GM18858 (cell line): ENCODE measurements at regions not wholly inside any gene's neighbourhood (a gene's known extent, or its start where the extent isn't known, plus 50 kb on each side); places are given as distances from the start of the nearest gene placed in this dataset.

Experiments used
- ATAC-seq: cut with Tn5 transposase; IDR thresholded peaks from one replicate; pipeline ENCODE4 v1.9.1; 2021; ENCODE audit not compliant: unreplicated experiment

- no peak for ATAC-seq
These were observed 284.3 kb upstream of the SYT1 start for GRCh38 chr12:78580296-78580695.

- ATAC-seq = no peak
These were observed 279.9 kb upstream of the SYT1 start for GRCh38 chr12:78584695-78585094.

GRCh38 chr12:78585132-78585531, 279.4 kb upstream of the SYT1 start:
- no peak for ATAC-seq

GRCh38 chr12:78586790-78587189, 277.8 kb upstream of the SYT1 start:
- ATAC-seq = no peak

- no peak for ATAC-seq
These were observed 265.2 kb upstream of the SYT1 start for GRCh38 chr12:78599366-78599765.

GRCh38 chr12:78600541-78600940, 264.0 kb upstream of the SYT1 start:
- no peak for ATAC-seq

- peak; percentile 48 for ATAC-seq
These were observed 253.1 kb upstream of the SYT1 start for GRCh38 chr12:78611504-78611903.

- ATAC-seq = no peak
These were observed 252.4 kb upstream of the SYT1 start for GRCh38 chr12:78612190-78612589.

- no peak for ATAC-seq
These were observed 246.9 kb upstream of the SYT1 start for GRCh38 chr12:78617683-78618082.

GRCh38 chr12:78622529-78623195, 241.9 kb upstream of the SYT1 start:
- no peak for ATAC-seq

GRCh38 chr12:78628491-78629100, 236.0 kb upstream of the SYT1 start:
- ATAC-seq = no peak

GRCh38 chr12:78636231-78636855, 228.2 kb upstream of the SYT1 start:
- no peak for ATAC-seq

GRCh38 chr12:78641837-78642423, 222.6 kb upstream of the SYT1 start:
- no peak for ATAC-seq

GRCh38 chr12:78645956-78646355, 218.6 kb upstream of the SYT1 start:
- no peak for ATAC-seq

GRCh38 chr12:78651755-78652154, 212.8 kb upstream of the SYT1 start:
- no peak for ATAC-seq

- ATAC-seq = no peak
These were observed 198.0 kb upstream of the SYT1 start for GRCh38 chr12:78666584-78666983.

- no peak for ATAC-seq
These were observed 193.3 kb upstream of the SYT1 start for GRCh38 chr12:78671295-78671694.

- no peak for ATAC-seq
These were observed 192.5 kb upstream of the SYT1 start for GRCh38 chr12:78672033-78672432.

GRCh38 chr12:78674311-78675090, 190.1 kb upstream of the SYT1 start:
- no peak for ATAC-seq

GRCh38 chr12:78680596-78680995, 184.0 kb upstream of the SYT1 start:
- no peak for ATAC-seq

- ATAC-seq = no peak
These were observed 181.5 kb upstream of the SYT1 start for GRCh38 chr12:78683031-78683430.
